SH-SY5Y (cell line): ENCODE measurements at regions not wholly inside any gene's neighbourhood (a gene's known extent, or its start where the extent isn't known, plus 50 kb on each side); places are given as distances from the start of the nearest gene placed in this dataset.

Source experiments
- GATA2 ChIP-seq: IDR thresholded peaks from 2 replicates; pipeline ENCODE4 v1.6.1; 2011; ENCODE audit warnings: mild to moderate bottlenecking, low read depth, low read length
- GATA3 ChIP-seq: IDR thresholded peaks from 2 replicates; pipeline ENCODE4 v1.6.1; 2011; ENCODE audit warnings: low read depth, mild to moderate bottlenecking, low read length, moderate library complexity

- no peak for TF ChIP-seq GATA3
- no peak for TF ChIP-seq GATA2
Observed at GRCh38 chr6:63458480-63459115, 113.7 kb upstream of the LOC128125822 start.

GRCh38 chr6:63459814-63460213 lies 112.5 kb upstream of the LOC128125822 start:
- TF ChIP-seq GATA3 (no peak), GATA2 (no peak)

GRCh38 chr6:63460971-63461370 lies 111.3 kb upstream of the LOC128125822 start:
- no peak for TF ChIP-seq GATA3
- TF ChIP-seq GATA2, result no peak

- no peak for TF ChIP-seq GATA3
- TF ChIP-seq GATA2, result no peak
Observed at GRCh38 chr6:63464060-63464459, 108.2 kb upstream of the LOC128125822 start.

GRCh38 chr6:63465750-63466149 lies 106.5 kb upstream of the LOC128125822 start:
- TF ChIP-seq GATA2 (no peak), GATA3 (no peak)

- TF ChIP-seq GATA3 (no peak), GATA2 (no peak)
Observed at GRCh38 chr6:63466242-63466733, 106.0 kb upstream of the LOC128125822 start.

GRCh38 chr6:63467247-63467954 lies 104.9 kb upstream of the LOC128125822 start:
- TF ChIP-seq GATA3, result no peak
- TF ChIP-seq GATA2, result no peak

- TF ChIP-seq GATA3 (no peak), GATA2 (no peak)
Observed at GRCh38 chr6:63471654-63472053, 100.6 kb upstream of the LOC128125822 start.

GRCh38 chr6:63475707-63476106 lies 96.6 kb upstream of the LOC128125822 start:
- TF ChIP-seq GATA2 (no peak), GATA3 (no peak)

GRCh38 chr6:63476302-63476701 lies 96.0 kb upstream of the LOC128125822 start:
- TF ChIP-seq GATA2 (no peak), GATA3 (no peak)

GRCh38 chr6:63477422-63478040 lies 94.7 kb upstream of the LOC128125822 start:
- no peak for TF ChIP-seq GATA3
- TF ChIP-seq GATA2, result no peak

- TF ChIP-seq GATA3 (no peak), GATA2 (no peak)
Observed at GRCh38 chr6:63478734-63479133, 93.5 kb upstream of the LOC128125822 start.

- no peak for TF ChIP-seq GATA2
- no peak for TF ChIP-seq GATA3
Observed at GRCh38 chr6:63486196-63486595, 86.1 kb upstream of the LOC128125822 start.

- TF ChIP-seq GATA3 (no peak), GATA2 (no peak)
Observed at GRCh38 chr6:63487103-63487813, 85.0 kb upstream of the LOC128125822 start.

- TF ChIP-seq GATA3, result no peak
- TF ChIP-seq GATA2, result no peak
Observed at GRCh38 chr6:63491119-63491518, 81.2 kb upstream of the LOC128125822 start.
